Hepatocyte (in vitro differentiated cells): ENCODE measurements at regions not wholly inside any gene's neighbourhood (a gene's known extent, or its start where the extent isn't known, plus 50 kb on each side); places are given as distances from the start of the nearest gene placed in this dataset.

Source experiments
- DNase-seq: peaks from one replicate; pipeline ENCODE4 v3.0.0-alpha.2; 2016; ENCODE audit warnings: low spot score
- H2AFZ ChIP-seq: fragments of 200-600 bp; sonication (generic); 2 replicates; pipeline ENCODE4 v1.6.0; 2016; ENCODE audit warnings: antibody characterized with exemption, mild to moderate bottlenecking
- H3K27ac ChIP-seq: fragments of 200-600 bp; sonication (generic); 2 replicates; pipeline ENCODE4 v1.5.1; 2016; ENCODE audit warnings: mild to moderate bottlenecking
- H3K27me3 ChIP-seq: fragments of 200-600 bp; sonication (generic); 2 replicates; pipeline ENCODE4 v1.6.1; 2016
- H3K36me3 ChIP-seq: fragments of 200-600 bp; sonication (generic); replicated peaks from 2 replicates; pipeline ENCODE4 v1.5.1; 2016; ENCODE audit warnings: low read depth; ENCODE audit not compliant: insufficient read depth
- H3K4me1 ChIP-seq: fragments of 200-600 bp; sonication (generic); 2 replicates; pipeline ENCODE4 v1.5.1; 2016; ENCODE audit warnings: mild to moderate bottlenecking, moderate library complexity; ENCODE audit not compliant: insufficient read depth
- H3K4me2 ChIP-seq: fragments of 200-600 bp; sonication (generic); 2 replicates; pipeline ENCODE4 v1.6.0; 2016
- H3K4me3 ChIP-seq: fragments of 200-600 bp; sonication (generic); 2 replicates; pipeline ENCODE4 v1.5.1; 2016; ENCODE audit warnings: mild to moderate bottlenecking
- H3K79me2 ChIP-seq: fragments of 200-600 bp; sonication (generic); 2 replicates; pipeline ENCODE4 v1.6.0; 2017; ENCODE audit warnings: mild to moderate bottlenecking
- H3K9me2 ChIP-seq: fragments of 200-600 bp; sonication (generic); replicated peaks from 2 replicates; pipeline ENCODE4 v1.6.0; 2017; ENCODE audit warnings: mild to moderate bottlenecking; ENCODE audit not compliant: insufficient read depth
- H3K9me3 ChIP-seq: fragments of 200-600 bp; sonication (generic); 2 replicates; pipeline ENCODE4 v1.5.1; 2016; ENCODE audit warnings: low read depth, mild to moderate bottlenecking
- H4K20me1 ChIP-seq: fragments of 200-600 bp; sonication (generic); 2 replicates; pipeline ENCODE4 v1.6.0; 2016; ENCODE audit warnings: mild to moderate bottlenecking; ENCODE audit not compliant: insufficient read depth, poor library complexity, severe bottlenecking
- EZH2 ChIP-seq: fragments of 200-600 bp; sonication (generic); IDR thresholded peaks from 2 replicates; pipeline ENCODE4 v1.6.1; 2016; ENCODE audit warnings: antibody characterized with exemption, mild to moderate bottlenecking, borderline replicate concordance
- EZH2phosphoT487 ChIP-seq: fragments of 200-600 bp; sonication (generic); IDR thresholded peaks from one replicate; pipeline ENCODE4 v1.6.1; 2018; ENCODE audit warnings: antibody characterized with exemption, mild to moderate bottlenecking, low read depth, moderate library complexity; ENCODE audit not compliant: unreplicated experiment, severe bottlenecking
- WGBS: methylation state at CpG from one replicate; pipeline ENCODE4 v1.1.6; 2016; ENCODE audit warnings: low lambda C conversion rate; ENCODE audit errors: missing lambda C conversion rate; 5-methylcytosine and 5-hydroxymethylcytosine counted together
- TF ChIP-seq, protein P1 (sequence below): fragments of 200-600 bp; sonication (generic); IDR thresholded peaks from 2 replicates; pipeline ENCODE4 v1.5.1; 2016; ENCODE audit warnings: antibody characterized with exemption, mild to moderate bottlenecking; ENCODE audit not compliant: poor library complexity

GRCh38 chr13:38415233-38415632 is 65.6 kb downstream of the UFM1 start:
- TF ChIP-seq EZH2 (no peak), EZH2phosphoT487 (no peak)
- Histone ChIP-seq H4K20me1 (no peaks in the 10 kb centered on the region), H3K79me2 (no peaks in the 10 kb centered on the region), H3K27me3 (no peaks in the 10 kb centered on the region), H3K4me3 (no peak overlapping the region), H3K9me2 (no peaks in the 10 kb centered on the region), H2AFZ (peak overlapping the region; percentile 39), H3K9me3 (no peaks in the 10 kb centered on the region), H3K4me2 (no peak overlapping the region), H3K4me1 (no peaks in the 10 kb centered on the region), H3K27ac (no peak overlapping the region), H3K36me3 (no peaks in the 10 kb centered on the region)
- no peak for DNase-seq
- 50% methylated on average over 5 of the region's 5 CpGs for WGBS

- H3K36me3 ChIP-seq: no peaks in the 10 kb centered on the region
- 93% methylated on average over 1 of the region's 1 CpG for WGBS
Measured at GRCh38 chr13:38417241-38417640, 67.6 kb downstream of the UFM1 start.

DNA sequence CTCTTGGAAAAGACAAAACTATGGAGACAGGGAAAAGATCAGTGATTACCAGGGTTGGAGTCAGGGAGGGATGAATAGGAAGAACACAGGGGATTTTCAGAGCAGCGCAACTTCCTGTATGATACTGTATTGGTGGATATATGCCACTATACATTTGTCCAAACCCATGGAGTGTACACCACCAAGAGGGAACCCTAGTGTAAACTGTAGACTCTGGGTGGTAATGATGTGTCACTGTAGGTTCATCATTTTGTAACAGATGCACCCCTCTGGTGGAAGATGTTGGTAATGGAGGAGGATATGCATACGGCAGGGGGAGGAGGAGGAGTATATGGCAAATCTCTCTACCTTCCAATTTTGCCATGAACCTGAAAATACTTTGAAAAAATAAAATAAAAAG is 68.1 kb downstream of the UFM1 start:
- Histone ChIP-seq H3K27me3 (no peaks in the 10 kb centered on the region), H3K36me3 (no peaks in the 10 kb centered on the region), H3K4me3 (no peak overlapping the region), H3K9me3 (no peaks in the 10 kb centered on the region), H3K27ac (no peak overlapping the region), H3K9me2 (no peaks in the 10 kb centered on the region), H4K20me1 (no peaks in the 10 kb centered on the region), H2AFZ (no peak overlapping the region), H3K4me2 (no peak overlapping the region), H3K4me1 (no peaks in the 10 kb centered on the region), H3K79me2 (no peaks in the 10 kb centered on the region)
- peak; percentile 9 for DNase-seq
- TF ChIP-seq, protein P1, sequence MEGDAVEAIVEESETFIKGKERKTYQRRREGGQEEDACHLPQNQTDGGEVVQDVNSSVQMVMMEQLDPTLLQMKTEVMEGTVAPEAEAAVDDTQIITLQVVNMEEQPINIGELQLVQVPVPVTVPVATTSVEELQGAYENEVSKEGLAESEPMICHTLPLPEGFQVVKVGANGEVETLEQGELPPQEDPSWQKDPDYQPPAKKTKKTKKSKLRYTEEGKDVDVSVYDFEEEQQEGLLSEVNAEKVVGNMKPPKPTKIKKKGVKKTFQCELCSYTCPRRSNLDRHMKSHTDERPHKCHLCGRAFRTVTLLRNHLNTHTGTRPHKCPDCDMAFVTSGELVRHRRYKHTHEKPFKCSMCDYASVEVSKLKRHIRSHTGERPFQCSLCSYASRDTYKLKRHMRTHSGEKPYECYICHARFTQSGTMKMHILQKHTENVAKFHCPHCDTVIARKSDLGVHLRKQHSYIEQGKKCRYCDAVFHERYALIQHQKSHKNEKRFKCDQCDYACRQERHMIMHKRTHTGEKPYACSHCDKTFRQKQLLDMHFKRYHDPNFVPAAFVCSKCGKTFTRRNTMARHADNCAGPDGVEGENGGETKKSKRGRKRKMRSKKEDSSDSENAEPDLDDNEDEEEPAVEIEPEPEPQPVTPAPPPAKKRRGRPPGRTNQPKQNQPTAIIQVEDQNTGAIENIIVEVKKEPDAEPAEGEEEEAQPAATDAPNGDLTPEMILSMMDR: no peak
- TF ChIP-seq EZH2 (no peak), EZH2phosphoT487 (no peak)
- WGBS: 84% methylated on average over 2 of the region's 2 CpGs

More at GRCh38 chr13:38417241-38417640, 67.6 kb downstream of the UFM1 start:
- H4K20me1 ChIP-seq: no peaks in the 10 kb centered on the region
- TF ChIP-seq, protein P1: no peak
- TF ChIP-seq EZH2phosphoT487 (no peak), EZH2 (no peak)
- H3K9me2 ChIP-seq: no peaks in the 10 kb centered on the region
- H2AFZ ChIP-seq: no peak overlapping the region
- H3K27ac ChIP-seq: no peak overlapping the region
- H3K4me3 ChIP-seq: no peak overlapping the region
- no peaks in the 10 kb centered on the region for H3K79me2 ChIP-seq
- H3K9me3 ChIP-seq: no peaks in the 10 kb centered on the region
- H3K27me3 ChIP-seq: no peaks in the 10 kb centered on the region
- DNase-seq: no peak
- no peaks in the 10 kb centered on the region for H3K4me1 ChIP-seq
- no peak overlapping the region for H3K4me2 ChIP-seq

DNA sequence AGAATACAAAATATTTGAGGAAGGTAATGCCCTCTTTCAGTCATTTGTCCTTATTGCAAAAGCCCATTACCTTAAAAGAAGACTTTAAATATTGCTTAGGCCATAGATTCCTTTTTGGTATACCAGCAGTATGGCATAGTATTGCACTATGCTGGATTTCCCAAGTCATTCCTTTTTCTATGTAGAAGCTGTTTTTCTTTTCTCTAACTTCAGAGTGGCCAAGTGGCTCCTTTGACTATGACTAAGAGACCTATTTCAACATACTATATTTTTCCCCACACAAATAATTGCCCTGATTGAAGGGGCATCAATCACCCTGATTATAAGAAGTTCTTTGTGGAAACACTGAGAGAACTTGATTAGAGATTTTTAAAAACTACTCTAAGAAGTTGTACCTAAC is 68.6 kb downstream of the UFM1 start:
- TF ChIP-seq EZH2 (no peak), EZH2phosphoT487 (no peak)
- TF ChIP-seq, protein P1: no peak
- Histone ChIP-seq H3K27ac (no peak overlapping the region), H4K20me1 (no peaks in the 10 kb centered on the region), H3K9me2 (no peaks in the 10 kb centered on the region), H3K27me3 (no peaks in the 10 kb centered on the region), H3K4me2 (no peak overlapping the region), H3K4me1 (no peaks in the 10 kb centered on the region), H3K79me2 (no peaks in the 10 kb centered on the region), H2AFZ (no peak overlapping the region), H3K9me3 (no peaks in the 10 kb centered on the region), H3K36me3 (no peaks in the 10 kb centered on the region), H3K4me3 (no peak overlapping the region)
- no peak for DNase-seq
